H1 (cell line): ENCODE measurements at regions not wholly inside any gene's neighbourhood (a gene's known extent, or its start where the extent isn't known, plus 50 kb on each side); places are given as distances from the start of the nearest gene placed in this dataset.

Experiments used
- BCL11A ChIP-seq, 2 experiments: IDR thresholded peaks; one replicate each; pipeline ENCODE4 v1.6.1; 2011; ENCODE audit warnings: low read depth in 2 of 2, low read length in 2 of 2, mild to moderate bottlenecking in 2 of 2
- CHD2 ChIP-seq: IDR thresholded peaks from 2 replicates; pipeline ENCODE4 v1.6.1; 2012; ENCODE audit warnings: low read length, improper control_type of control experiment
- JUND ChIP-seq: IDR thresholded peaks from 2 replicates; pipeline ENCODE4 v1.6.1; 2011; ENCODE audit warnings: mild to moderate bottlenecking, improper control_type of control experiment, low read length
- KDM1A ChIP-seq: fragments of 200-600, 300-600 bp; sonication (generic); IDR thresholded peaks from 2 replicates; pipeline ENCODE4 v1.7.1; 2016; ENCODE audit warnings: mild to moderate bottlenecking, low read length, borderline replicate concordance
- KDM5A ChIP-seq: fragments of 200-600 bp; IDR thresholded peaks from 2 replicates; pipeline ENCODE4 v1.7.1; 2012; ENCODE audit warnings: mild to moderate bottlenecking, low read length, inconsistent platforms, mixed read lengths
- NRF1 ChIP-seq: IDR thresholded peaks from 2 replicates; pipeline ENCODE4 v1.6.1; 2011; ENCODE audit warnings: mild to moderate bottlenecking, low read depth, low read length, improper control_type of control experiment
- RFX5 ChIP-seq: IDR thresholded peaks from 2 replicates; pipeline ENCODE4 v1.6.1; 2011; ENCODE audit warnings: low read depth, low read length, improper control_type of control experiment, borderline replicate concordance
- SIN3A ChIP-seq, 2 experiments: IDR thresholded peaks in 1 of 2; conservative IDR thresholded peaks in 1 of 2; 2 replicates each; pipeline ENCODE4 v1.6.1; 2011 to 2012; ENCODE audit warnings: low read length in 2 of 2, improper control_type of control experiment in 1 of 2, low read depth in 1 of 2, mild to moderate bottlenecking in 1 of 2
- SRF ChIP-seq: IDR thresholded peaks from 2 replicates; pipeline ENCODE4 v1.6.1; 2011; ENCODE audit warnings: mild to moderate bottlenecking, low read depth, low read length, moderate library complexity
- TAF1 ChIP-seq: IDR thresholded peaks from 2 replicates; pipeline ENCODE4 v1.6.1; 2011; ENCODE audit warnings: mild to moderate bottlenecking, low read depth, low read length
- TEAD4 ChIP-seq: IDR thresholded peaks from 2 replicates; pipeline ENCODE4 v1.6.1; 2012; ENCODE audit warnings: low read depth, low read length, inconsistent platforms, mixed read lengths
- TF ChIP-seq, protein P1 (sequence below), 3 experiments: IDR thresholded peaks; 1 replicate in 2 of 3; 2 replicates in 1 of 3; pipeline versions ENCODE4 v1.5.1 to v1.6.1; 2011; ENCODE audit warnings: low read length in 3 of 3, mild to moderate bottlenecking in 3 of 3, inconsistent platforms in 2 of 3, low read depth in 1 of 3, moderate library complexity in 1 of 3; ENCODE audit not compliant: insufficient read depth in 1 of 3; ENCODE audit errors: control extremely low read depth in 1 of 3

DNA sequence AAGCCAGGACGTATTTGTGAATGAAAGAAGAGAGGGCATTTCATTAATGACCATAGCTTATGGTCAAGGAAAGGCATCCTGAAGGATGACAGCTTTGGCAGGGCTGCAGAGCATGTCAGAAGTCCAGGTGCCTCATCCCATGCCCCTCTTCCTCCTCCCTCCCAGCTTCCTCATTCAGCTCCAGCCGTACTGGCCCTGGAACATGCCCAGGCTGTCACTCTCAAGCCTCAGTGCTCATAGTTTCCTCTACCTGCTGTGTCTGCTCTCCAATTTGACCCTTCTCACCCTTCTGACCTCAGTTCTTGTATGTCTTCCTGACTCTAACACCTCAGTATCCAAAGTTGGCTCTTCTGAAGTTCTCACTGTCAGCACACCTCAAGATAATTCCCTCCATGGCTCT lies 695.8 kb upstream of the HS6ST1 start:
- TF ChIP-seq BCL11A (IDR thresholded peaks at IDR 0.05; ENCODE audit: low read depth in 2 of 2, low read length in 2 of 2) = no peak
- no peak for TF ChIP-seq KDM5A
- TF ChIP-seq TEAD4 = no peak
- TF ChIP-seq TAF1 = no peak
- no peak for TF ChIP-seq KDM1A
- TF ChIP-seq CHD2 = no peak
- TF ChIP-seq SRF = no peak
- TF ChIP-seq JUND = no peak
- TF ChIP-seq, protein P1, sequence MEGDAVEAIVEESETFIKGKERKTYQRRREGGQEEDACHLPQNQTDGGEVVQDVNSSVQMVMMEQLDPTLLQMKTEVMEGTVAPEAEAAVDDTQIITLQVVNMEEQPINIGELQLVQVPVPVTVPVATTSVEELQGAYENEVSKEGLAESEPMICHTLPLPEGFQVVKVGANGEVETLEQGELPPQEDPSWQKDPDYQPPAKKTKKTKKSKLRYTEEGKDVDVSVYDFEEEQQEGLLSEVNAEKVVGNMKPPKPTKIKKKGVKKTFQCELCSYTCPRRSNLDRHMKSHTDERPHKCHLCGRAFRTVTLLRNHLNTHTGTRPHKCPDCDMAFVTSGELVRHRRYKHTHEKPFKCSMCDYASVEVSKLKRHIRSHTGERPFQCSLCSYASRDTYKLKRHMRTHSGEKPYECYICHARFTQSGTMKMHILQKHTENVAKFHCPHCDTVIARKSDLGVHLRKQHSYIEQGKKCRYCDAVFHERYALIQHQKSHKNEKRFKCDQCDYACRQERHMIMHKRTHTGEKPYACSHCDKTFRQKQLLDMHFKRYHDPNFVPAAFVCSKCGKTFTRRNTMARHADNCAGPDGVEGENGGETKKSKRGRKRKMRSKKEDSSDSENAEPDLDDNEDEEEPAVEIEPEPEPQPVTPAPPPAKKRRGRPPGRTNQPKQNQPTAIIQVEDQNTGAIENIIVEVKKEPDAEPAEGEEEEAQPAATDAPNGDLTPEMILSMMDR (IDR thresholded peaks at IDR 0.05; ENCODE audit: control extremely low read depth in 1 of 3, insufficient read depth in 1 of 3, low read depth in 1 of 3, low read length in 3 of 3) = no peak
- TF ChIP-seq RFX5 = no peak
- TF ChIP-seq NRF1 = no peak
- no peak for TF ChIP-seq SIN3A (conservative IDR thresholded peaks at IDR 0.05 in 1 of 2, IDR thresholded peaks at IDR 0.05 in 1 of 2; ENCODE audit: low read depth in 1 of 2, low read length in 2 of 2)
